Heart left ventricle (tissue), 16 donors: ENCODE measurements at regions not wholly inside any gene's neighbourhood (a gene's known extent, or its start where the extent isn't known, plus 50 kb on each side); places are given as distances from the start of the nearest gene placed in this dataset.

ENCODE experiments used
- ATAC-seq, 4 donors: fragments of 200-7000 bp; cut with Tn5 transposase; one replicate each; pipeline ENCODE4 v1.9.1; 2020 to 2022; ENCODE audit warnings: moderate library complexity in 4 of 4, mild to moderate bottlenecking in 3 of 4, moderate number of reproducible peaks in 1 of 4
- DNase-seq, 5 donors: peaks; one replicate each; pipeline ENCODE4 v3.0.0-alpha.2; 2020
- H3K27ac ChIP-seq, 12 donors: fragments of 200-600 bp; sonication (generic) in 4 of 12; one replicate each; pipeline versions ENCODE4 v1.5.0 to v1.8.0; 2016 to 2022; ENCODE audit warnings: mild to moderate bottlenecking in 2 of 12
- H3K27me3 ChIP-seq, 9 donors: fragments of 200-600 bp; sonication (generic) in 2 of 9; one replicate each; pipeline versions ENCODE4 v1.5.1 to v1.8.0; 2016 to 2022; ENCODE audit warnings: mild to moderate bottlenecking in 3 of 9
- H3K36me3 ChIP-seq, 9 donors: fragments of 200-600 bp; sonication (generic) in 2 of 9; one replicate each; pipeline versions ENCODE4 v1.5.0 to v1.8.0; 2018 to 2022; ENCODE audit warnings: mild to moderate bottlenecking in 2 of 9
- H3K4me1 ChIP-seq, 12 donors: fragments of 200-600 bp; sonication (generic) in 4 of 12; one replicate each; pipeline versions ENCODE4 v1.5.0 to v1.8.0; 2016 to 2022; ENCODE audit warnings: mild to moderate bottlenecking in 3 of 12
- H3K4me3 ChIP-seq, 12 donors: fragments of 200-600 bp; sonication (generic) in 4 of 12; one replicate each; pipeline versions ENCODE4 v1.5.0 to v1.8.0; 2017 to 2022; ENCODE audit warnings: mild to moderate bottlenecking in 9 of 12, moderate library complexity in 4 of 12
- H3K9me3 ChIP-seq, 12 donors: fragments of 200-600 bp; sonication (generic) in 4 of 12; one replicate each; pipeline versions ENCODE4 v1.5.0 to v1.8.0; 2016 to 2022; ENCODE audit warnings: mild to moderate bottlenecking in 1 of 12
- POLR2A ChIP-seq, 2 donors: fragments of 450-650 bp; IDR thresholded peaks; one replicate each; pipeline ENCODE4 v1.6.1; 2017; ENCODE audit warnings: antibody characterized with exemption in 2 of 2, mild to moderate bottlenecking in 2 of 2, moderate library complexity in 2 of 2
- WGBS, 4 donors: extraction: QIAGEN DNeasy Blood & Tissue Kit in 2 of 4; methylation state at CpG; one replicate each; pipeline versions ENCODE4 v1.1.5 to v1.1.7; 2013 to 2018; 5-methylcytosine and 5-hydroxymethylcytosine counted together
- intact Hi-C, 10 donors: fragments of 100-400 bp; cut with DNase I; formaldehyde crosslinking; loops; one replicate each; pipeline versions ENCODE4 v1.11.1 to v1.14.2; 2022
- TF ChIP-seq, protein P1 (sequence below), 12 donors: fragments of 200-600 bp; sonication (generic) in 4 of 12; IDR thresholded peaks; one replicate each; pipeline versions ENCODE4 v1.5.0 to v1.8.0; 2018 to 2022; ENCODE audit warnings: antibody characterized with exemption in 12 of 12, mild to moderate bottlenecking in 5 of 12
- donor health status: ischemic (EF 13 %, LVEDD 7.1; RV severe dilation, severe dysfunction).
- donor health status: healthy with polysubstance abuse.
- donor health status: DM: no; HTN: yes; CAD: no.
- donor health status: DM: no; HTN: no; CAD: no.
- donor health status: ischemic (EF 25% LVEDD 6.9; RV normal size, moderate dysfunction).
- donor health status: ischemic (EF 25% LVEDD 5.7; RV mildly dilated, moderate dysfunction).
- donor health status: healthy.
- donor health status: DM: yes; HTN: yes; CAD: no.
- donor health status: ischemic (EF 35%, LVEDD 5.7; RV mildly dilated, moderate dysfunction).
- donor health status: nonischemic (EF 11% LVEDD 7.7; RV severe dilation, severe dysfunction).
- donor health status: DM: yes; HTN: yes; CAD: no.
- donor health status: PGD.
- donor health status: ischemic (EF 29% LVEDD 5.4; RV normal size, mild dysfunction).
- donor health status: nonischemic (EF 23%, LVEDD 6.1; RV moderate dilation, normal function).

DNA sequence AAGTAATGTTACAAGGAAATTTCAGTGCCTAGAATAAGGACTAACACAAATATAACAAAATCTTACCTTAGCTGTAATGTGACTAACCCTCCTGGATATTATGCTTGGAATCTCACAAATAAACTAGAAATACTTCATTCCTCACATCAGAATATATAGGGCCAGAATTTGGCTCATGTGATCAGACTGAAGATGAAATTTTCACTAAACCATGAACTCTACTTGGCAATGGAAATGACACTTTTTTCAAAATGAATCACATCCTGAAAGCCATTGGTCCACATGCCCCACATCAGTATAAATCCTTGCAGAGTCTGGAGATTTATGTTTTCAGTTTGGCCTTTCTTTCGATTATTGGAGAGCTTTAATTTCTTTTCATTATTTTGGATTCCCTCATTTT is 227.8 kb downstream of the NRIP1 start:
- Histone ChIP-seq H3K4me3 (no peak overlapping the region), H3K27ac (no peak overlapping the region), H3K36me3 (no peaks in the 10 kb centered on the region), H3K9me3 (no peaks in the 10 kb centered on the region), H3K27me3 (no peaks in the 10 kb centered on the region), H3K4me1 (no peaks in the 10 kb centered on the region)
- 90 to 94% (median 94%) methylated on average over 1 of the region's 1 CpG for WGBS, 4 donors
- ATAC-seq (no peak), DNase-seq (no peak)
- intact Hi-C loops, result no loop called here
- TF ChIP-seq POLR2A (IDR thresholded peaks at IDR 0.05), result no peak
- TF ChIP-seq, protein P1, sequence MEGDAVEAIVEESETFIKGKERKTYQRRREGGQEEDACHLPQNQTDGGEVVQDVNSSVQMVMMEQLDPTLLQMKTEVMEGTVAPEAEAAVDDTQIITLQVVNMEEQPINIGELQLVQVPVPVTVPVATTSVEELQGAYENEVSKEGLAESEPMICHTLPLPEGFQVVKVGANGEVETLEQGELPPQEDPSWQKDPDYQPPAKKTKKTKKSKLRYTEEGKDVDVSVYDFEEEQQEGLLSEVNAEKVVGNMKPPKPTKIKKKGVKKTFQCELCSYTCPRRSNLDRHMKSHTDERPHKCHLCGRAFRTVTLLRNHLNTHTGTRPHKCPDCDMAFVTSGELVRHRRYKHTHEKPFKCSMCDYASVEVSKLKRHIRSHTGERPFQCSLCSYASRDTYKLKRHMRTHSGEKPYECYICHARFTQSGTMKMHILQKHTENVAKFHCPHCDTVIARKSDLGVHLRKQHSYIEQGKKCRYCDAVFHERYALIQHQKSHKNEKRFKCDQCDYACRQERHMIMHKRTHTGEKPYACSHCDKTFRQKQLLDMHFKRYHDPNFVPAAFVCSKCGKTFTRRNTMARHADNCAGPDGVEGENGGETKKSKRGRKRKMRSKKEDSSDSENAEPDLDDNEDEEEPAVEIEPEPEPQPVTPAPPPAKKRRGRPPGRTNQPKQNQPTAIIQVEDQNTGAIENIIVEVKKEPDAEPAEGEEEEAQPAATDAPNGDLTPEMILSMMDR (IDR thresholded peaks at IDR 0.05), result no peak

DNA sequence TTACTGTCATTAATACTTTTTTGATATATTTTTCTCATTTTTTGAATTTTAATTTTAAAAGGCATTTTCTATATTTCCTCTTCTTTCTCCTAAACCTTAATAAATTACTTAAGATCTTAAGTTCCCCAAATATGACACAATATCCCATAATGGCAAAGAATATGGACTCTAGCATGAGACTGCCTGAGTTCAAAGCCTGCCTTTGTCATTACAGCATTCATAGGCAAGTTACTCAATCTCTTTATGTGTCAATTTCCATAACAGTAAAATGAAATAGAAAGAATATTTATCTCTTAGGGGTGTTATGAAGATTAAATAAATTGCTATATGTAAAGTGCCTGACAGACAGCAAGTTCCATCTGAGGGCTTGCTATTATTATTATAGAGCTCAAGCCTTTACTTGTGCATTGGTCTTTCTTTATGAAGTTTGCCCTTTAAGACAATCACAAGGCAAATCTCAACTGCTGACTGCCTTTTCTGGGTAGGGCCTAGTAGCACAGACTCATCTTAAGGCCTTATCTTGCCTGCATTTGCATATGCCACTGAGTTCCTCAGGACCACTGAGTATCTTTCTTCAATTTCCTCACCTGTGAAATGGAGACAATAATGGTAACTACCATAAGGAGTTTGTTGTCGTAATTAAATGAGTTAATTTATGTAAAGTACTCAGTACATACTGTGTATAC is 231.0 kb downstream of the NRIP1 start:
- Histone ChIP-seq H3K27ac (no peak overlapping the region), H3K27me3 (no peaks in the 10 kb centered on the region), H3K9me3 (no peaks in the 10 kb centered on the region), H3K36me3 (no peaks in the 10 kb centered on the region), H3K4me3 (no peak overlapping the region), H3K4me1 (no peaks in the 10 kb centered on the region)
- DNase-seq (no peak), ATAC-seq (no peak)
- TF ChIP-seq POLR2A (IDR thresholded peaks at IDR 0.05), result no peak
- TF ChIP-seq, protein P1 (IDR thresholded peaks at IDR 0.05), result no peak
- intact Hi-C loops, result no loop called here
- WGBS, 4 donors, result 30 to 95% (median 66%) methylated on average over 1 of the region's 1 CpG

DNA sequence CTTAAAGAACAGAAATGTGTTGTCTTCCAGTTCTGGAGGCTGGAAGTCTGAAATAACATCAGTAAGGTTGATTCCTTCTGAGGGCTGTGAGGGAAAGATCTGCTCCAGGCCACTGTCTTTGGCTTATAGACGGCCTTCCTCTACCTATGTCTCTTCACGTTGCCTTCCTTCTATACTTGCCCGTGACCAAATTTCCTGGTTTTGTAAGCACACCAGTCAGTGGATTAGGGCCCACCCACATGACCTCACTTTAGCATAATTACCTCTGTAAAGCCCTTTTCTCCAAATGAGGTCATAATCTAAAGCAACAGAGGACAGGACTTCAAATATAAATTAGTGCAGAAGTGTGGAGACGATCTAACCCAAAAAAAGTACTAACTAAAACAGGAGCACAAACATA is 231.6 kb downstream of the NRIP1 start:
- H3K4me1 ChIP-seq, result no peaks in the 10 kb centered on the region
- H3K27ac ChIP-seq, result no peak overlapping the region
- H3K27me3 ChIP-seq, result no peaks in the 10 kb centered on the region
- no peaks in the 10 kb centered on the region for H3K36me3 ChIP-seq
- 78 to 86% (median 83%) methylated on average over 4 of the region's 4 CpGs for WGBS, 4 donors
- ATAC-seq, result no peak
- DNase-seq, result no peak
- no peak overlapping the region for H3K4me3 ChIP-seq
- TF ChIP-seq POLR2A (IDR thresholded peaks at IDR 0.05), result no peak
- TF ChIP-seq, protein P1 (IDR thresholded peaks at IDR 0.05), result no peak
- intact Hi-C loops, result no loop called here
- H3K9me3 ChIP-seq, result no peaks in the 10 kb centered on the region

GRCh38 chr21:14830307-14830706 is 234.5 kb downstream of the NRIP1 start:
- intact Hi-C loops, result no loop called here
- H3K4me1 ChIP-seq, result no peaks in the 10 kb centered on the region
- WGBS, 4 donors, result 91 to 94% (median 93%) methylated on average over 3 of the region's 3 CpGs
- H3K36me3 ChIP-seq, result no peaks in the 10 kb centered on the region
- no peaks in the 10 kb centered on the region for H3K9me3 ChIP-seq
- ATAC-seq (no peak), DNase-seq (no peak)
- no peak overlapping the region for H3K4me3 ChIP-seq
- H3K27me3 ChIP-seq, result no peaks in the 10 kb centered on the region
- TF ChIP-seq, protein P1 (IDR thresholded peaks at IDR 0.05), result no peak
- no peak for TF ChIP-seq POLR2A (IDR thresholded peaks at IDR 0.05)
- H3K27ac ChIP-seq, result no peak overlapping the region
